ENCODE measurements at regions not wholly inside any gene's neighbourhood (a gene's known extent, or its start where the extent isn't known, plus 50 kb on each side); places are given as distances from the start of the nearest gene placed in this dataset.

GRCh38 chr1:187465441-187465840 is 636.7 kb downstream of the PLA2G4A start:
- TF ChIP-seq, protein P1, sequence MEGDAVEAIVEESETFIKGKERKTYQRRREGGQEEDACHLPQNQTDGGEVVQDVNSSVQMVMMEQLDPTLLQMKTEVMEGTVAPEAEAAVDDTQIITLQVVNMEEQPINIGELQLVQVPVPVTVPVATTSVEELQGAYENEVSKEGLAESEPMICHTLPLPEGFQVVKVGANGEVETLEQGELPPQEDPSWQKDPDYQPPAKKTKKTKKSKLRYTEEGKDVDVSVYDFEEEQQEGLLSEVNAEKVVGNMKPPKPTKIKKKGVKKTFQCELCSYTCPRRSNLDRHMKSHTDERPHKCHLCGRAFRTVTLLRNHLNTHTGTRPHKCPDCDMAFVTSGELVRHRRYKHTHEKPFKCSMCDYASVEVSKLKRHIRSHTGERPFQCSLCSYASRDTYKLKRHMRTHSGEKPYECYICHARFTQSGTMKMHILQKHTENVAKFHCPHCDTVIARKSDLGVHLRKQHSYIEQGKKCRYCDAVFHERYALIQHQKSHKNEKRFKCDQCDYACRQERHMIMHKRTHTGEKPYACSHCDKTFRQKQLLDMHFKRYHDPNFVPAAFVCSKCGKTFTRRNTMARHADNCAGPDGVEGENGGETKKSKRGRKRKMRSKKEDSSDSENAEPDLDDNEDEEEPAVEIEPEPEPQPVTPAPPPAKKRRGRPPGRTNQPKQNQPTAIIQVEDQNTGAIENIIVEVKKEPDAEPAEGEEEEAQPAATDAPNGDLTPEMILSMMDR (IDR thresholded peaks at IDR 0.05; ENCODE audit: low read length): no peak
- TF ChIP-seq EZH2 (IDR thresholded peaks at IDR 0.05; ENCODE audit: borderline replicate concordance, low read length): no peak
